GM21723 (cell line): ENCODE measurements at regions not wholly inside any gene's neighbourhood (a gene's known extent, or its start where the extent isn't known, plus 50 kb on each side); places are given as distances from the start of the nearest gene placed in this dataset.
"Not testable (repeated sequence)": the region's sequence is repeated elsewhere in the genome, so short reads cannot be mapped to it uniquely, and the experiment has no call there.

Experiments
- ATAC-seq: cut with Tn5 transposase; IDR thresholded peaks from one replicate; pipeline ENCODE4 v1.9.1; 2021; ENCODE audit warnings: mild to moderate bottlenecking, moderate library complexity; ENCODE audit not compliant: unreplicated experiment

DNA sequence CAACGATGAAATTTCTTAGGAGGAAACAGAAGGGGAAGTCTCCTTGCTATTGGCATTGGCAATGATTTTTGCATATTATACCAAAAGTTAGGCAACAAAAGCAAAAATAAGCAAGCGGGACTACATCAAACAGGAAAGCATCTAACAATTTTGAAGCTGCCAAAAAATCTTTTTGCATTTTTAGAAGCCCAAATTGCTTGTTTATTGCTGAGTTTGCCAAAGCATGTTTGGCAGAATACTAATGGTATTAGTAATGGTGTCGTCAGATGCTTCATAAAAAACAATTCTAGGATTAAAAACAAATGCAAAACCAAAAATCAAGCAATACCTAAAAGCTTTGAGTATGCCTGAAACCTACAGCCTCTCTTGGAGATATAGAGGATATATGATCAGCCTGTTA, 80.0 kb downstream of the GALR1 start:
- ATAC-seq = no peak

DNA sequence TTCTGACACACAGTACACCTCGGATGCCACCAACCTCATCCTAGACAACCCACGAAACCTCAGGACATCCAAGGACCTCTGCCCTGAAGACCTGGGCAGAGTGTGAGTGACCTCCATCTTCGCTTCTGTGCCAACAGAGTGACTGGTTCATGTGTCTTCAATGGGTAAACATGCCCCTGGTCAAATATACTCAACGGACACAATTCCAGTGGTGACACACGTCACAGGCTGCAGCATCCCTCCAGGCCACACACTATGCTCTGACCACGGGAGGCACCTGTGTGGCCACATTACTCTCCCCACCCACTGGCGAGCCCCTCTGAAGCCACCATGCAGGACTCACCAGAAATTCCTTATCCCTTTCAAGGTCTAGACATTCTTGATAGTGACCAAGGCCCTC, 85.2 kb downstream of the GALR1 start:
- no peak for ATAC-seq

DNA sequence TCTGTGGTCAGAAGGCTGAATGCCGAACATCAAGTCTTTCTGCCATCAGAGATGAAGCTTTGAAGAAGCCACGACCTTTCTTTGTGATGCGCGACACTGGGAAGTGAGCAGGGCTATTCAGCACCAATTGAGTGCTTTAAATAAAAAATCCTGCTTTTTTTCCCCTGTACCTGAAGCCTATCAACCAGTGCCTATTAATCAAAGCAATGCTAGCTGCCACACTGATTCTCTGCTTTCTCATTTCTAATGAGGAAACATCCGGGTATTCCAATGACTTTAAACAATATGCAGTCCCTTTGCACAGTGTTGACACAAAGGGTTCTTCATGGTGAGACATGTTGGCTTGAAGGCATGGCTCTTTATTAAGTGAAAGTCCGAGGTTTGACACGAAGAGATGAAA, 88.0 kb downstream of the GALR1 start:
- no peak for ATAC-seq

DNA sequence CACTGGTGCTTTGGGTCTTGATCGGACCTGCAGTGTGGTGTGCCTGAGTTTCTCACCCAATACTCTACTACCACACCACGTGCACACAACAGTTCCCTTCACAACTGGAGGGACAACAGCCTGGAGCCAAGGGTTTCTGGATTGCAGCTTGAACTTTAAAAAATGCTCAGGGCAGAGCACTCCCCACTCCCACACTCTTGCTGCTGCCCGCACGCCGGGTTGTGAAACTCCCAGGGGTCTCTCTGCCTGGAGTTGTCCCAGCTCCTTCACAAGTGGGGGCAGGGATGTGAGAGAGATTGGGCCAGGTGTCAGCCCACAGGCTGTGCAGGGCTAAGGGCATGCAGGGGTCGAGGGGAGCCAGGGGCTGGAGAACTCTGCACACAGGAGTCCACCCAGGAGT, 89.4 kb downstream of the GALR1 start:
- ATAC-seq = no peak

DNA sequence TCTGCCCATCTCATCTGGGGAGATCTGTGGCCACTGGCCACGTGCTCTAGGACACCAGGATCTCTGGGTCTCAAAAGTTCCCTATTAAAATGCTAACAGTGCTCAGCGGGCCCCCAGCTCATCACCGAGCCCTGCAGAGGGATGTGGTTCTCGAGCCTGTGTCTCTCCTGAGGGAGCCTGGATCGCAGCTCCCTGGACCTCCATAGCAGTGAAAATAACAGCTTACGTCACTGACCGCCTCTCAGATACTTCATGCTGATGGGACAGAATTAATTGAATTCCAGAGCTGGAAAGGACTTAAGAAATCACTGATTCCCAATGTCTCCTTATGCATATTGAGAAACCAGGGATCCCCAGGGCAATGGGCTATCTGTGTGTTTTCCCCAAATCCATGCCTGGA, 90.0 kb downstream of the GALR1 start:
- ATAC-seq = no peak

DNA sequence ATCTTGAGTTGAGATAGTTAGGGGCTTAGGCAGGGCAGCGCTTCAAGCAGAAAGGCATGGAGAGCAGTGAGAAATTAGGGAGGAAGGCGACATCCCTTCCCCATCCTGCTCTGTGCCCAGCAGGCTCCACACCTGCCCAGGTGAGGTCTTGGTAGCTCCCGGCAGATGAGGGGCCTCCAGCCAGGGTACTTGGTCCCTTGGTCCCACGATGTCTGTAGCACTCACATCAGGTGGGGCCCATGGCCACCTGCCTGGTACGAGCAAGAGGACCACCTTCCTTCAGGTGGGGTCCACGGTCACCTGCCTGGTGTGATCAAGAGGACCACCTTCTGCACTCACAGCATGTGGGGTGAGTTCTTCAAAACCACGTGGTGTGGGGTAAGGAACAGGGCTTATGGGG, 91.2 kb downstream of the GALR1 start:
- no peak for ATAC-seq

DNA sequence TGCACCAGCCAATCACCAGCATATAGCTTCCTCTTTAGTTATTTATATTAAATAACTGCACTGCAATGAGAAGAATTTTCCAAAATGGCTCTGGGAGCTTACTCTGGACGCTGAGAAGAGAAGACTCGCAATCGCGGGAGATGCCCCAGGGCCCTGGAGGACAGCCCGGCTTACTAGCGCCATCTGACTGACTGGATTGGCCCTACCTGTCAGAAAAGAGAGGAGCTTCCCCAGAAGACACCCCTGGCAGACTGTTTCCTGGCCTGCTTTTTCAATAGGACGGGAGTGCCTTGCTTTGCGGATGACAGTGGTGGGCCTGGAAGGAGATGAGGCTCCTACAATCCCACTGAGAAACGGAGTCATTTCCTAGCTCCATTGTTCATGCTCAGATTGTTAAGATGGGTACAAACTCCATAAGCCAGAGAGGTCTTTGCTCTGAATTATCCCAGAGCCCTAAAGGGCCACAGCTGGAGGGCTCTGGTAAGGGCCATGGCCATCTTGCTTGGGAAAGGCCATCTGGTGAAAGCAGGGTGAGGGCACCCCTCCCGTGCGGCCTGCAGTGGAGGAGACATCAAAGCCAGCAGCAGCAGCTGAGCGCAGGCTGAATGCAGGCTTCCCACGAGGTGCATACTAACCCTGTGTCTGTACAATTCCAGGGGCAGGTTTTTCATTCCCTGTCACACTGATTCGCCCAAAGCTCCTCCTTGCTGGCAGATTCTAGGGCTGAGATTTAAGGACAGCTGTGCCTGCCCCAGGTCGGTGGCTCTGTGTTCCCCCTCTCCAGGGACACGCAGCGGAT, 92.1 kb downstream of the GALR1 start:
- no peak for ATAC-seq

DNA sequence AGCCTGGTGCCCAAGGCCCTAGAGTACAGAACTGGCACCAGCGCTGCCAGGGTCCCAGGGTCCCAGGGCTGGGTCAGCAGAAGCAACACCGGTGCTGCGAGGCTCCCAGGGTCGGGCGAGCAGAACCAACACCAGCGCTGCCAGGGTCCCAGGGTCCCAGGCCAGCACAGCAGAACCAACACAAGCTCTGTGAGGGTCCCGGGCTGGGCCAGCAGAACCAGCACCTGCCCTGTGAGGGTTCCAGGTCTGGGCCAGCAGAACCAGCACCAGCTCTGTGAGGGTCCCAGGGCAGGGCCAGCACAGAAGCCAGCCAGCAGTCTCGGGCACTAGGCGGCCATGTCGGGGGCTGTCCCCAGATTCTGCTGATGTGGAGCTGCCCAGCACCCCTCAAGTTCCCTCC, 93.1 kb downstream of the GALR1 start:
- no peak for ATAC-seq

DNA sequence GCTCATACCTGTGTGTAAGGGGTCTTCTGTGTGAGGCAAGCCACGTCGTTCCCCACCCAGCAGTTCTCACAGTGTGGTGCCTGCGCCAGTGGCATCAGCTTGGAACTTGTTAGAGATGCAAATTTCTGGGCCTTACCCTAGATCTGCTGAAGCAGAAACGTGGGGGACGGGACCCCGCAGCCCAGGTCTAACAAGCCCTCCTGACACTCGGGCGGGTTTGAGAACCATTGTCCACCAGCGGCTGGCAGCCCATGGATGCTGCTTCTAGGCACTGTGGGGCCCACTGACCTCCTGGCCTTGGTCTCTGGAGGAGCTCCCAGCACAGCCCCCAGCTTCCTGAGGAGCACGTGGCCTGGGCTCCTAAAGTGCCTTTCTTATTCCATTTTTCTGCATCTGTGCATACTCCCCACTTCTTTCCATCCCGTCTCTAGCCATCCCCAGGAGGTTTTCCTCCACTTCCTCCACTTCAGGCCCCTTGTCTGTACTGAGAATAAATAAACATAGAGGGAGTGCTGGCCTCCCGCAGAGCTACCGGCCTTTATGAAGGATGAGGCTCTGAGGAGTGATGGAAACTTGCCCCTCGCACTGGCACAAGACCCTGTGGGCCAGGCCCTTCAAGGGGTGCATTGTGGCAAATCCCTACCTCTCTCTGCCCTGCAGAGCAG, 94.3 kb downstream of the GALR1 start:
- no peak for ATAC-seq

DNA sequence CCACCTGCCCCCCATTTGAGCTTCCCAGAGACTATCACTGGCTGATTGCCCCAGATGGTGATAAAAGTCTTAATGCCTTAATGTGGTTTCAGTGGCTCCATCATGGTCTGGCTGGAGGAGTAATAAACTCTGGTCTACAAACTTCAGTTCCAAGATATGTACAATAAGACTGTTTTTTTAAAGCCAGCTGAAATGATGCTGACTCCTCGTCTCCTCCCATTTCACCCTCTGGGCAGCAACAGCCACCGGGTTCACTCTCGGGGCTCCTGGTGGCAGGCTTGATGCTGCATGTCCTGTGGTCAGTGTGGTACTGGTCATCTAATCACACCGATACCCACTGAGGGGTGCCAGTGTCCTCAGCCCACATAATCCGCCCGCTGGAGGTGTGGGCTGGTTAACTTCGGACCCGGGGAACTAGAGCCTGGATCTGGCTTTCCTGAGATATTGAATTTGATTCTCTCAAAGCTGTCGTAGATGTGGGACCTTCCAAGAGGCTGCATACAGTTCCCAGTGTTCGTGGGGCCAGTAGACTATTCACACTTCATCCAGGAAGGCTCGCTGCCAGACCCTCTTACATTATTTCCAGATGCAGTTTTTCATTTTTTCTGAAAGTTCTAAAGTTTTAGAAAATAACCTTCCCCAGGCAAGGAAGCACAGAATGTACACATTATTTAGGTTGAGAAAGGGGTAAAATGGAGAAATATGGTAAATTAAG, 95.3 kb downstream of the GALR1 start:
- no peak for ATAC-seq

DNA sequence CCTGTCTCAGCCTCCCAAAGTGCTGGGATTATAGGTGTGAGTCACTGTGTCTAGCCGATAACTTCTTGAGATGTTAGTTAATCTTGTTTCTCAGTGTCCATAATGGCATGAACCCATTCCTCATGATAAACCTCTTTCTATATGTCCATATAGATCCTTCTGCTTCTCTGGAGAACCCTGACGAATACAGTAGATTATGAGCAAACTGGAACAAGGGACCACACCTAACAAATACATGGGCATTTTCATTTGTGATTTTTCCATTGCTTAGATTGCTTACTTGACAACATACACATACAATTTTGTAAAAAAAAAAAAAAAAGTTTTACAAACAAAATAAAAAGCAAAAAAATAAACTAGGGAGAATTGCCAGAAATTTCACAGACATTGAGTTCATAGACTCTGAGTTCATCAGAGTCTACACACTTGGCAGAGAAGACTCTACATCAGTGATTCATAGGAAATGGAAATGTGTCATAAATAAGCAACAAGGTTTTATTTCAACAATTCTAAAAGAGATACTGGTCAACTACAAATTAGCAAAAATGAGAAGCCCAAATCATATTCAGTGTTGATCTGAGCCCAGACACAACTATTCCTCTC, 96.7 kb downstream of the GALR1 start:
- ATAC-seq = no peak

DNA sequence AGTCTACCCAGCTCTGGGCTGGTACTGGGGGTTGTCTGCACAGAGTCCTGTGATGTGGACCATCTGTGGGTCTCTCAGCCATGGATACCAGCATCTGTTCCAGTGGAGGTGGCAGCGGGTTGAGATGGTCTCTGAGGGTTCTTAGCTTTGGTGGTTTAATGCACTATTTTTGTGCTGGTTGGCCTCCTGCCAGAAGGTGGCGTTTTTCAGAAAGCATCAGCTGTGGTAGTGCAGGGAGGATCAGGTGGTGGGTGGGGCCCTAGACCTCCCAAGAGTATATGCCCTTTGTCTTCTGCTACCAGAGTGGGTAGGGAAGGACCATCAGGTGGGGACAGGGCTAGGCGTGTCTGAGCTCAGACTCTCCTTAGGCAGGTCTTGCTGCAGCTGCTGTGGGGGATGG, 103.7 kb downstream of the GALR1 start:
- ATAC-seq = not testable (repeated sequence)

DNA sequence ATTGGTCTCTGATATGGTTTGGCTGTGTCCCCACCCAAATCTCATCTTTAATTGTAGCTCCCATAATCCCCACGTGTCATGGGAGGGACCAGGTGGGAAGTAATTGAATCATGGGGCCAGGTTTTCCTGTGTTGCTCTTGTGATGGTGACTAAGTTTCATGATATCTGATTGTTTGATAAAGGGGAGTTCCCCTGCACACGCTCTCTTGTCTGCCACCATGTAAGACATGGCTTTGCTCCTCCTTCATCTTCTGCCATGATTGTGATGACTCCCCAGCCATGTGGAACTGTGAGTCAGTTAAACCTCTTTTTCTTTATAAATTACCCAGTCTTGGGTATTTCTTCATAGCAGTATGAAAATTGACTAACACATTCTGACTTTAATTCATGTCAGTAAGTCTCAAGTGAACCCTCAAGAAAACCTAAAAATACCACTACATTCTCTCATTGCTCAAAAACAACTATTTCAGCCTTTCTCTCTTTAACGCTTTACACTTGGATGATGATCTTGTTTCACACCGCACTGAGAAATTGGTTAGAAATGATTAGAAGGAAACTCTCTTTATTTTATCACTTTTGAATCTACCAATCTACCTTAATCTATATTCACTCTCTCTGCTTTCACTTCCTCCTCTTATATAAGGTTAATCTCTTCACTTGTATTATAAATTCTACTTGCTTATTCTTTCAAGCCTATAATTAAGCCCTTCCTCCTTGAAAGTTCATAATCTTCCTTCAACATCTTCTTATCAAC, 110.1 kb downstream of the GALR1 start:
- no peak for ATAC-seq

DNA sequence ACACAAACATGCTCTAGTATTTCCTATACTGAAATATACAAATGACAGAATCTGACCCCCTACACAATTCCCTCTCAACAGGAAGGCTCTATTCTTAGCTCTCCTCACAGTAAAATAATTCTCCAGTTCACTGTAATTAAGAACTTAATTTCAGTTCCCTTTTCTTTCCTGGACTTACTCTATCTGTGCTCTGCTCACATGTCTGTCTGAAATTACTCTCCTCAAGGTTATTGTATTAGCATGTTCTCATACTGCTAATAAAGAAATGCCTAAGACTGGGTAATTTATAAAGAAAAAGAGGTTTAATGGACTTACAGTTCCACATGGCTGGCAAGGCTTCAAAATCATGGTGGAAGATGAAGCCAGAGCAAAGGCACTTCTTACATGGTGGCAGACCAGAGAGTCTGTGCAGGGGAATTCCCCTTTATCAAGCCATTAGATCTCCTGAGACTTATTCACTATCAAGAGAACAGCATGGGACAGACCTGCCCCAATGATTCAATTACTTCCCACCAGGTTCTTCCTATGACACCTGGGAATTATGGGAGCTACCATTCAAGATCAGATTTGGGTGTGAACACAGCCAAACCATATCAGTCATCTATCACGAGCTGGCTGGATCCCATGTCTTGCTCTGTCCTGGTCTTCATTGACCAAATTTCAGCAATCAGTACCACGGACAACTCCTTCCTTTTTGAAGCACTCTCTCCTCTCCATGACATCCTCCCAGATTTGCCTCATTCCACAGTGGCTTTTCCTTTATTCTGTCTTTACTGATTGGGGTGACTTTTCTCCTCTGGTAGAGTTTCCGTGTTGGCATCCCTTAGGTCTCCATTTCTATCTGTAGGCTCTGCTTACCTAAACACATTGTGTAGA, 110.9 kb downstream of the GALR1 start:
- peak; percentile 65 for ATAC-seq

DNA sequence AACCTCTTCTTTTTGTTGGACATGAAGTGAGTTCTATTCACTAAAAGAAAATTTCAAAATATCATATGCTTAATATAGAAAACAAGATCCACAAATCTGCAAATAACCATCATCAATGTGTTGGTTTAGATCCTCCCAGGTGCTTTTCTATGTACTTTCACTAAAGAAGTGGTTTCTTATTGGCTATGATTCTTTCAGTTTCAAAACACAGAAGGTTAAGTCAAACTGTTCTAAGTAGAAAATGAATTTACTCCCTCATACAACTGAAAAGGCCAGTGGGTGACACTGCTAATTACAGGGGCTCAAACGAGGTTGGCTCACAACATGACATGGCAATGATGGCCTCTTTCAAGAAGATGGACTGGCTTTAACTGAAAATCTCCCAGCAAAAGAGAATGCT, 111.7 kb downstream of the GALR1 start:
- no peak for ATAC-seq

DNA sequence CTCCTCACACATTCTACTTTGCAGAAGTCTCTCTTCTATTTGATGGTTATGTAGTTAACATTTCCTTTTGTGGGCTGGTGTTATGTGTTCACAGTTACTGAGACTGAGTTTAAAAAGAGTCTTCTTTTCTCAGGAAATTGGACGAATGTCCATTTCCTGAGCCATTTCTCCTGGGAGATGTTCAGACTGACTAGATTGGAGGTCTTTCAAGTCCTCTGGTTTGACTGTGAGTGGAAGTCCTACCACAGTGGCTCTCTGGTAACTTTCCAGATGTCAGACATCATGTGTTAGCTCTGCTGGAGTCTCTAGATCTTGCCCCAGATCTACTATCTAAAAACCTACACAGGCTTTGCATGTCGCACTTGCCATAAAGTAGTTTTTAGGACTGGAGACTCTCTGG, 116.0 kb downstream of the GALR1 start:
- ATAC-seq = no peak

DNA sequence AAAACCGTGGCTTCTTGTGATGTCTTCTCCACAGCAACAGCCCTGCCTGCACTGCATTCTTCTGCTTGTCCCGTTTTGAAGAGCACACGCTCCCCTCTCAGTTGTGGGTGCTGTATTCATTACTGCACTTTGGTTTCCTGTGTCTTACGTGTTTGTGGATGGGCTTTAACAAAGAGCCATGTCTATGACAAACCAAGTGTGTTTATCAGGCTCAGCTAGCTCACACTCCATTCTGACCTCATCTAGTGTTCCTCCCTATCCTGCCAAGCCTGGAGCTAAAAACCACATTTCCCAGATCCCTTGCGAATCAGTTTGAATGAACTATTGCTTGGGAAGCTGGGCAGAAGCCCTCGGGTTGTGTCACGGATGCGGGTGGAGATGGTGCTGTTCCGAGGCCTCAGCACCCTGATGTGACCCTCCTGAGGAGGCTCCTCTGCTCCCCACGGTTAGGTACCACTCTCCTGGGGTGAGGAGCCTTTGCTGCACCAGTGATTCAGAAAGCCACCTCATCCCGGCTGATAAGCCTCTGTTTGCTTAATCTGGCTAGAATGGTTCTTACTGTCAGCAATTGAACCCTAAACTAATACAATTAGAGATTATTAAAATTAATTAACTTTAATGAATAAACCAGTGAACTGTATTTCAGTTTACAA, 116.5 kb downstream of the GALR1 start:
- no peak for ATAC-seq

DNA sequence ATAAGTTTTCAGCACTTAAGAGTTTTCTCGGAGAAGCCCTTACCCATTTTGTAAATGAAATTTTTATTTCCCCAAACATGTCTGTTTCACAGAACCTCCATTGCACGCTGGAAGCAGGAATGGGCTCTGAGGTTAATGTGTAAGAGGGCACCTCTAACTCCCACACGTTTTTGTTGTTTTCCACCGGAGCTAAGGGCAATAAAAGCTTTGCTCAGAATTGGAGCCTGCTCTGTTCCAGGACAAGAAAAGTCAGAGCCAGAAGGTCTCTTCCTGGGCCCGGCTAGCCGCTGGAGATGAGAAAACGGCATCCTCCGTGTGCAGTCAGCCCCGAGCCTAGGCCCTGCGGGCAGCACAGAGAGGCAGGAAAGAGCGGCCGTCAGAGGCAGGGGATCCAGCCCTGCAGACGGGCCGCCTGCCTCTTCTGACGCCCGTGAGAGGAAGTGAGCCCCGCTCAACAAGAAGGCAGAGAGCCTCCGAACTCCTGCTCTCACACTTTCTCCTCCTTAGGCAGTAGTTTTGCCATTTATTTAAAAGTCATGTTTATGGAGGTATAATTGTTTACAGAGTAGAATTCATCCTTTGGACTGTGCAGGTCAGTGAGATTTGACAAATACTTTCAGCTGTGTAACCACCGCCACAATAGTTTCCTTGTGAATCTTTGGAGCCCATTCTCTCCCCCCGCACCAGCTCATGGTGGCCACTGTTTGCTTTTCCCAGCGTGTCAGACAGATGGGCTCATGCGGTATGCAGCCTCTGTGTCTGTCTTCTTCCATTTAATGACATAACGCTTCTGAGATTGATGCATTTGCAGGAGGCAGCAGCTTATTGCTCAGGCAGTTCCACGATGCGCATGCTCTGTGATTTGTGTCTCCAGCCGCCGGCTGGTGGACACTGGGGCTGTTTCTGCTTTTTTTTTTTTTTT, 117.3 kb downstream of the GALR1 start:
- no peak for ATAC-seq
